ENCODE measurements at regions not wholly inside any gene's neighbourhood (a gene's known extent, or its start where the extent isn't known, plus 50 kb on each side); places are given as distances from the start of the nearest gene placed in this dataset.

DNA sequence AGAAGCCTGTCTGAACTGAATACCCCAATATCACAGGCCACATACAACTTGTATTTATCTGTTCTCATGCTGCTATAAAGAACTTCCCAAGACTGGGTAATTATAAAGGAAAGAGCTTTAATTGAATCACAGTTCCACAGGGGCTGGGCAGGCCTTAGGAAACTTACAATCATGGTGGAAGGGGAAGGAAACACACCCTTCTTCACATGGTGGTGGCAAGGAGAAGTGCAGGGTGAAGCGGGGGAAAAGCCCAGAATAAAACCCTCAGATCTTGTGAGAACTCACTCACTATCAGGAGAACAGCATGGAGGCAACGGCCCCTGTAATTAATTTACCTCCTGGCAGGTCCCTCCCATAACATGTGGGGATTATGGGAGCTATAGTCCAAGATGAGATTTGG lies 50.3 kb upstream of the FNDC1 start:
- no peak for DNase-seq

DNA sequence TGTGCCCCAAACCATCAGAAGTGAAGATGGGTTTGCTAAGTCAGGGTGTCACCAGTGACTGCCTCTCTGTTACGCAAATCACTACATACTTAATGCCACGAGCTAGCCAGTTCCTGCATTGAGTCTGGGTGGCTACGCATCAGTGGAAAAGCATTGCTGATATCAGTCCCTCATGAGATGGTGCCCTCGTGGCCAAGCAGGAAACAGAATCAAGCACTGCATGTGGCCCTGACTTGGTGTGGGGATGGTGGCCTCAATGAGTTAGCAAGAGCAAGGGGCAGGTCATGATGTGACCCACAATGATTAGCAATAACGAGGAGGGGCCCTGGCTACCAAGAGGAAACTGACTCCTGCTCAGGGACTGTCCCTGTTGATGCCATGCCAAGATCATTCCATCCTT lies 51.6 kb upstream of the FNDC1 start:
- DNase-seq: no peak

DNA sequence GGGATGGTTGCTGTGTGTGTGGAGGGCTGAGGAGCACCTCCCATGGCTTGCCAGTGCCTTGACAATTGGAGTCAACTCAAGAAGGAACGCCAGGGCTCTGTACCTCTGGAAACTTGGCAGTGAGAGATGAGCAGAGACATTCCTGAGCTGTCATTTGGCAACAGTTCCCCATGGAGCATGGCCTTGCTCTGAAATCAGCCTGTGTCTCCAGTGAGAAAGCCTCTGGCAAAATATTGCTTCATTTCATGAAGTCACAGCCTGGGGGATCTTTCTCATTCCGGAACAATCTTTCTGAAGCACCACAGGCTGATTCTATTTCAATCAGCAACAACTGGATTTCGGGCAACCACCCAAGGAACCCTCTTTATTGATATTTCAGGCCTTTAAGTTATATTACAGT lies 52.2 kb upstream of the FNDC1 start:
- no peak for DNase-seq

DNA sequence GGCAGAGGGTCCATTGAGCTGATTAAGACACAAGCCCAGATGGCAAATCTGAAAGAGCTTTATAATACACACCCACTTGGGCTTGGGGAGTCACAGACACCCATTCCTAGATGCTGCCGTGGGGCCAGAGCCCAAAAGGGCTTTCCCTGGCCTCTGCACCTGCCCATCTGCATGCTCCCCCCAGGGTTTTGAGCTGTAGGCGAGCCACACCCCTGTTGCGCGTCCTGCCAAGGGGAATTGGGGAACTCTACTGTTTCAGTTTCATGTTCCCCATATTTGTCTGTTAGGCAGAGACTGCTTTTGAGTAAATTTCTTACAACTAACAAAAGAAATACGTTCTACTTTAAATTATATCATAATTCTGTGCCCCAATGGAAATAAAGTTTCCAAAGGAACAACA lies 52.9 kb upstream of the FNDC1 start:
- DNase-seq: no peak

DNA sequence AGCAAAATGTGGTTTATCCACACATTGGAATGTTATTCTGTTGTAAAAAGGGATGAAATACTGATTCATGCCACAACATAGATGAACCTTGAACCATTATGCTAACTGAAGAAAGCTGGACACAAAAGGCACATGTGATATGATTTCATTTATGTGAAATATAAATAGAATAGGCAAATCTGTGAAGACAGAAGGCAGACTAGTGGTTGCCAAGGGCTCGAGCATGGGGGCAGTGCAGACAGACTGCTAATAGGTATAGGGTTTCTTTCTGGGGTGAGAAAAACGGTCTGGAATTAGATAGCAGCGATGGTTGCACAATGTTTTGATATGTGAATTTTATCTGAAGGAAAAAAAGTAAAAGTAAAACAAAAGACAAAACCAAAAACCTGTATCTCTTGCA lies 54.6 kb upstream of the FNDC1 start:
- DNase-seq: no peak

DNA sequence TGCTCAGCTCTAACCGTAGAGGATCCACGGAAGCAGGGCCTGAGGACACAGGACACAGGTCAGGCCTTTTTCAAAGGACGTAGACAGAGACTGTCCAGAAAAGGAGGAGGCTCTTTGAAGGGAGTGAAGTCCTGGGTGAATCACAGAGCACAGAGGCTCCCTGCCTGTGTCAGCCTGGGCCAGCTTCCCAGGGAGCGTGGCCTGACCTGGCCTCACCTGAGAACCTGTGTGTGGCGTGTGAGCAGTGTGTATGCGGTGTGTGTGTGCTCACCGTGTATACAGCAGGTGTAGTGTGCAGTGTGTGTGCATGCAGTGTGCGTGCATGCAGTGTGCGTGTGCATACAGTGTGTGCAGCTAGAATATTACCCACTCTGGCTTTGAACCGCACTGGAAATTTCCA lies 56.0 kb upstream of the FNDC1 start:
- no peak for DNase-seq

DNA sequence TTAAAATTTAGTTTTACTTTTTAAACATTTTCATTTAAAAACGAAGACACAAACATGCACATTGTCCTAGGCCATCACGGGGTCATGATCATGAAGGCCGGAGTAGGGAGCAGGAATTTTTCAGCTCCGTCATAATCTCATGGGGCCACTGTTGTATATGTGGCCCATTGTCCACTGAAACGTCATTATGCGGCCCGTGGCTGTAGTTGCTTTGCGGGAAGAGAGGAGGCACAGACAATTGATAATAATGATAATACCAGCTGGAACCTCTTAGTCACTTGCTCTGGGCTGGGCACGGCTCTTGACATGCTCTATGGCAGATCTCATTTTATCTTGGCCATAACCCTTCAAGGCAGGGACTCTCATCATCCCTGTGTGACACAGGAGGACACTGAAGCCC lies 56.5 kb upstream of the FNDC1 start:
- DNase-seq: no peak

DNA sequence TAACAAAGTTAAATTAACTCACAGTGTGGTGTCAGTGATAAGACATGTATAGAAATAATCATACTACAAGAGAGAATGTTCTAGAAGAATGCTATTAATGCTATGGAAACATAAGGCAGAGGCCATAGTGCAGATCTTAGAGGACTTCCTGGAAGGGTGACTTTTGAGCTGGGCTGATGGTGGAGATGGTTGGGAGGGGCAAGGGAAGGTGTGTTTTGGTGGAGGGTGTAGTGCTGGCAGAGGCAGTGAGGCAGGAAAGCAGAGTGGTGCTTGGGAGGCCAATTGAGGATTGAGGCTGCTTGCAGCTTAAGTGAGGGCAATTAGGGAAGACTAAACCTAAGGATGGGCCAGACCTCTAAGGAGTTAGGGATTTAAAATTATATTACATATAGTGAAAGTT lies 58.5 kb upstream of the FNDC1 start:
- no peak for DNase-seq

DNA sequence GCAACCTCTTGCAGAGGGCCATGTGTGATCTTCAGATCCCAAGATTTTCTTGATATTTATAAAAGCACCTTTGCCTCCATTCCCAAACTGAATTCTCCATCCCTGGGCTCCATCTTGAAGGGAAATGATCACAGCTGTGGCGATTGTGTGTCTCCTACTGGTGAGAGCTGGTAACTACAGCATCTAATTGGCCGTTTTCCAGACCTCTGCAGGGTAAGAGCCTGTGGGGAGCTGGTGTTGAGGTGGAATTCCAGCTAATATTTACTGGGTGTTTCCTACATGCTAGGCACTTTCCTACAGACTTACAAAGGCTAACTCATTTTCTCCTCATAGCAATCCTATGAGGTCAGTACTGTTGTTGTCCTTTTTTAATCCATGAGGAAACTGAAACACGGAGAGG lies 59.2 kb upstream of the FNDC1 start:
- DNase-seq: no peak

DNA sequence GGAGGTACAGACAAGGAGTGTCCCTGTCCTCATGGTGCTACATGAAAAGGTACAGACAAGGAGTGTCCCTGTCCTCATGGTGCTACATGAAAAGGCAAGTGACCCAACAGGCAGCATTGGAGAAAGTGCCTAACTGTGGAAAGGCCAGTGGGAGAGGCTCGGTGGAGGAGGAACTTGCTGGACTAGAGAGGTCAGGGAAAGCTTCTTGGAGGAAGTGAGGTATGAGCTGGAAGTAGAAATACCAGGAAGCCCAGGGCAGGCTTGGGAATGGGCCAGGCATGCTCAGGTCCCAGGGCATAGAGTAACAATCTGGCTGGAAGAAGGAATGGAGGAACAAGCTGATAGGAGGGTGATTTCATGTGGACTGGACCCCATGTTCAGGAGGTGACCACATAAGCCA lies 59.8 kb upstream of the FNDC1 start:
- DNase-seq: no peak

DNA sequence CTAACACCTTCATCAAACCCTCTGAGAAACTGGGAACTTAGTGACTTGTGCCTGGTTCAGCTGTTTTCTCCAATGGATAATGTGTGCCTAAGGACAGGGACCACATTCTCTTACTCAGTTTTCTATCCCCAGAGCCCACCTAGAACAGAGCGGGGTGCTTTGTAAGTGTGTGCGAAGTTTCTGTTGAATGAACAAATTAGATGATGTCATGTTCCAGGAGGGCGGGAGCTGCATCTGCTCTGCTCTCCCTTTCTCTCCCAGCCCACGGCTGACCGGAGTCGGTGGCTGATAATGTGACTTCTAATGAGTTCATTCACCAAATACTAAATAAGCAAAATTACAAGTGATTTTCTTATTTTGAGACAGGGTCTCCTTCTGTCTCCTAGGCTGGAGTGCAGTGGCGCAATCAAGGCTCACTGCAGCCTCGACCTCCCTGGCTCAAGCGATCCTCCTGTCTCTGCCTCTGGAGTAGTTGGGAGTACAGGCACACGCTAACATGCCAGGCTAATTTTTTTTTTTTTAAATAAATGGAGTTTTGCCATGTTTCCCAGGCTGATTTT lies 60.7 kb upstream of the FNDC1 start:
- DNase-seq: no peak

DNA sequence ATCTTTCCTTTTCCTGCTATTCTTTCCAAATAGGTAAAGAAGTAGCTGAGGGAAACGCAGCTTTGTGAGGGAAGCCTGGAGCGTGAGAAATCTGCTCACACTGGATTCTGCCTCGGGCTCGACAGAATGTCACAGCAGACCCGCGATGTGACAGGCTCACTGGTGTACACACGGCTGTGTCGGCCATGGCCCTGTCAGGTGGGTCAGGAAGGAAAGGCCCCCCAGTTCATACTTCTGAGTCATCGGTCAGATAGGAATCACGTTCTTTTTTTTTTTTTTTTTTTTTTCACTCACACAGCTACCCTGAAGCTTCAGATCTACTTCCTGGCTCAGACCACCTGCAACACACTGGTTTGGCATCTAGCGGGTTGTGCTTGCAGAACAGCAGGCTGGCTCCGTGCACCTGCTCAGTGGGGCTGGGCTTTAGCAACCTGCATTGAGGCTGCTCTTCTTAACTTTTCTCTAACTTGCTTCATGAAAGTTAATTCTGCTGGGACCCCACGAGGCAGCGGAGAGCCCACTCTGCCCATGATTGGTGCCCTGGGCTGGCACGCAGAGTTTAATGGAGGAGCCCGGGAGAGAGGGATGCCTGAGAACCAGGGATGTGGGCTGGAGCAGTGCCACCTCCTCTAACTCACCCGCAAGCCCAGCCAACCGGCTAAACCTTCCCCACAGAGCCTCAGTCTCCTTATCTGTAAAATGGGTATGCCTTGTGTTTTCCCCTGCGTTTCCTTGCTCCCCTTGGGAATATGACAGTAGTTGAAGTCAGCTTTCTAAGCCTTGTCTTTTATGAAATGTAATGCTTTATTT lies 61.5 kb upstream of the FNDC1 start:
- peak; percentile 55 for DNase-seq

DNA sequence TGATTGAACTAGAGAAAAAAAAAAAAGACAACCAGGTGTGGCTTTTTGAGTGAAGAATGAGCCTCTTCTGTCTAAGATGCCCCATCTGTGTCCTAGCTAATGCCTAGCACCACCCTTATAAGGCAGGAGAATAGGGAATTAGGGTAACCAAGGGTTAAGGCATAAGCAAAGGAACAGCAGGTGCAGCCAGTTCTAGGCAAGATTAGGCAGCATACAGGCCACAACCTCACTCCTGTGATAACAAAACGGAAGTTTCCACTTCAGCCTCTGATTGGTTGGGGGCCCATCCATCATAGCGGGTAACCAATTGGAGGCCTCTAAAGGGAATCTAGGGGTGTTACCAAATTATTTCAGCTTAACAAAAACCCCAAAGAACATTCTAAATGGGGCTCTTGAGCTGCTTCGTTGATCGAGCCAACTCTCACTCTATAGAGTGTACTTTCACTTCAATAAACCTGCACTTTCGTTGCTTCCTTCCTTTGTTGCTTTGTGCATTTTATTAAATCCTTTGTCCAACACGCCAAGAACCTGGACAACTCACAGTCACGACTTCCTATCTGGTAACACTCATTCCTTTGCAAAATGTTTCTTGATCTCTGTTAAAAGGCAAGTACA lies 61.9 kb upstream of the TAGAP start:
- peak; percentile 83 for DNase-seq

DNA sequence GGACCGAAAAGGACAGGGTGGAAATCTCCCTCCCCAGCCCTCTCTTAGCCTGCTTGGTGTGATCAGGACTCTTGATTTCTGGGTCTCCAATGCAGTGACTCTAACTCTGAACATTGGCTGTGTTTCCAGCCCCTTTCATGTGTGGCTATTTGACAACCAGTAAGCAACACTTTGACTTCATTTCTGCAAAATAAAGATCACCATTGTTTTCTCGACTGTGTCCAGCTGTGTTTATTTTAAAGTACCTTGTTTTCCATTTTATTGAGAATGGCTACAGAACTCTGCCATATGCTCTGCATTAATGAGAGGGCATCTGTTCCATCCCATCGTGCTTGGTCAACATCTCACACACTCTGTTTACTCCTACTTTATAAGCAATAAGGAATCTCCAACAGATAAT lies 60.9 kb upstream of the TAGAP start:
- no peak for DNase-seq

DNA sequence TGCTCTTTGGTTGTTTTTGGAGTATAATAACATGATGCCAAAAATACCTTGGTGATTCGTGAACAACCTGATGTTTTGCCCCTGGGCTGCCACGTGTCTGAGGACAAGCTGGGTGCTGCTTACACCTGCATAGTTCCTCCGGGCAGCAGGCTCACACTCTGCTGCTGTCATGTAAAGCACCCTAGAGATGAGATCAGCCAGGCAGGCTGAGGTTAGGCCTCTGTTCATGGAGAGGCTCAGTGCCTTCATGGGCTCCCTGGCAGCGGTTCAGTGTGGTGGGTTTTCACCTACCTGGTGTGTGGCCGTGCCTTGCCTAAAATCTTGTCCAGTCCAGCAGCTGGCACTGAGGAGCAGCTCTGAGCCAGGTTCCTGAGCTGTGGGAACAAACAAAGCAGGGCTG lies 60.1 kb upstream of the TAGAP start:
- DNase-seq: peak; percentile 36

DNA sequence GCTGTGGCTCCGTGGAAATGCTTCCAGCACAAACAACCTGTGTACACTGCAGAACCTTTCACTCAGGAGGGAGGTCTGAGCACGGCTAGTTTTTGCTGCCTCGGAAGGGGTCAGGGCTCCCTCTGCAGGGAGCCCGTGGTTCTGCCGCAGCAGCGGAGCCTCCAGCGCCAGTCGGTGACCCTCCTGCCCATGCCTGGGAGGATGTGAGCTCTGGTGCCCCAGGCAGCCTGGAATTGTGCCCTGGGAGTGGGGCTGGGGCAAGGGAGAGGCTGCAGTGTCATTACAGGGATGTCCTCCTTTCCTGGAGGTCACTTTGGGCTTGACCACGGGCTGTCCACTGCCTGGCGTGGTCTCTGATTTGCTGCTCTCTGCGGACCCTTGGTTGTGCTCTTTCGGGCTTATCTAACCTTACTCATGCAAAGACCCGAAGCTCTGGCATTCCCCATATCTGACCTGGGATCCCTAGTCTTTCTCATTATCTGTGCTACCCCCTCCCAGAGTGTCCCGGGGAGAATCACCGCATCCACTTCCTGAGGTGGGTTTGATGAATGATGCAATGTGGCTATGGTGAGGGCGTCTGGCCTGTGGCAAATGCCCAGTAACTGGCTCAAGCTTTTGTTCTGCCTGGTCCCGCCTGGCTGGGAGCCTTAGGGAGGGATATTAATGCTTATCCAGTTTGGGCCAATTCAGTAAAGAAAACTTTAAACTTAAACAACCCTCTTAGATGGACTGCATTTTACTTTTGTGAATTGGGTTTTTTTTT lies 59.6 kb upstream of the TAGAP start:
- peak; percentile 46 for DNase-seq

DNA sequence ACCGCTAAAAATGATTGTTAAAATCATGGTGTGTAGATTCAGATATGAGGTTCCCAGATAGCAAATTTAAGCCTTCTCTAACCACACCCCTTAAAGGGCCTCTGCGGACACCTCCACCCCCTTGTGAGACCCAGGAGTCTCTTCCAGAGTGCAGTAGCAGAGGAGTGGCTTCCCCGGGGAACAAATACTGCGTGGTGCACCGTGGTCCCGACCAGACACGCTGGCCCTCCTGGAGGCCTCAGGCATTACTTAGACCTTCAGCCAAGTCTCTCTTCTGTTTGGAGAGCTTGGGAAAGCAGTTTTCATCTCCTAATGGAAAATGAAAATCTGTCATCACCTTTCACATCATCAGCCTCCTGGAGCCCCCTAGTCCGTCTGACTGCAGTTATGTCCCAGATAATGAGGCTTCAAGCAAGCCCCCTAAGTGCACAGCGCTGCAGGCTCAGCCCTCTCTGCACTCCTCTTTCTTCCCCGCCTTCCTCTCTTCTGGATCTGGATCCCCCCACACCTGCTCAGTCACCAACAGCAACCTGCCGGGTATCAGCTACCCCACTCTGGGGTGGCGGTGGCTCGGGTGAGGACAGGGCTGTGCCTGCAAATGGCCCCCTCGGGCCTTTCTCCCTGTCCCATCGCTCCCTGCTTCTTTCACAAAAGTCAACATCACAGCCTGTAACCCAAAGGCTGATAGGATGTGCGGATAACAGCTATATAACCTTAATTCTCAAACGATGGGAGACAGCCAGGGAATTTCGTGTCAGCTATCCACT lies 58.8 kb upstream of the TAGAP start:
- DNase-seq: no peak

DNA sequence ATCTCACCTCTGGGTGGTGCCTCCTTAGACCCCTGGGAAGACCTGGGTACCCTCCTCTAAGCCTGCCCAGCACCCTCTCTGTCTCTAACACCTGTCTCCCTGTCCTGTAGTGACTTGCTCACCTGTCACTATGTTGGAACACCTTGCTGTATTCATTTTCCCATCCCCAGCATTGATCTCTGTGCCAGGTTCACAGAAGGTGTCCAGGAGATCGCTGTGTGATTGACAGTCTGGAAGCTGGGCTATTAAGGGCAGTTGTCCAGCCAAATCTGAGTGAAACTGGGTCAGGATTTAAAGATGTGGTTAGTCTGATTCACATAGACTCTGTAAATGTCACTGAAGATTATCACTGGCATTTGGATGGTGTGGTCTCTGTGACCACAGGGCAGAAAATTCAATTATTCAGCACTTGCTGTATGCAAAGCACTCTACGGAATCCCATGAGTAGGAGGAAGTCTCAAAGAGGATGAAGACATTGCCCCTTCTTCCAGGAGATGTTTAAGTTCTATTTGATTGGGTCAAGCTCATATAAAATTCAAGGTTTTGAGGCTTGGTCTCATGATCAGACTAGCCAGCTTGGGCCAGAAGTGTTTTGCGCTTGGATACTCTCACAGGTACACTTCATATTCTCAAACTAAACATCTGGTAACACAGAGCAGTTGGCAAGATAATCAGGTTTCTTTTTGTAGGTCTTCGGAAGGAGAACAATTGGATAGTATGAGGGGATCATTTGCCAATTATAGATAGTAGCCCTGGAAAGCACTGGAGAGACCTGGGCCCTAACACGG lies 57.8 kb upstream of the TAGAP start:
- DNase-seq: no peak

DNA sequence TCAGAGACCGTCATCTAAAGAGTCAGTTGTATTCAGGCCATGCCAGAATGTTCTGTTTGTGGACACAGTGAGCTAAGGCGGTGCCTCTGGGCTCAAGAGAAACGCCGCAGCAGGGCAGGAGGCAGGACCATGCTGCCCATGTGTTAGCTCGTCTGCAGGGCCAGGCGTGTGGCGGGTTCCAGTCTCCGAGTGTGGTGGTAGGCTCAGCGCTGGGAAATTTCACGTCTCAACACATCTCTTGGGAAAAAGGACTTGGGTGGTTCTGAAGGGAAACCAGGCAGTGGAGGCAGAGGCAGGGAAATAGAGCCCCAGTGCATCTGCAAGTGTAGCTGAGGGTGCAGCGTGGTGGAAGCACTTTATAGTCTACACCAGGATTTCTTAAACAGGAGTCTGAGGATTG lies 56.9 kb upstream of the TAGAP start:
- DNase-seq: no peak

DNA sequence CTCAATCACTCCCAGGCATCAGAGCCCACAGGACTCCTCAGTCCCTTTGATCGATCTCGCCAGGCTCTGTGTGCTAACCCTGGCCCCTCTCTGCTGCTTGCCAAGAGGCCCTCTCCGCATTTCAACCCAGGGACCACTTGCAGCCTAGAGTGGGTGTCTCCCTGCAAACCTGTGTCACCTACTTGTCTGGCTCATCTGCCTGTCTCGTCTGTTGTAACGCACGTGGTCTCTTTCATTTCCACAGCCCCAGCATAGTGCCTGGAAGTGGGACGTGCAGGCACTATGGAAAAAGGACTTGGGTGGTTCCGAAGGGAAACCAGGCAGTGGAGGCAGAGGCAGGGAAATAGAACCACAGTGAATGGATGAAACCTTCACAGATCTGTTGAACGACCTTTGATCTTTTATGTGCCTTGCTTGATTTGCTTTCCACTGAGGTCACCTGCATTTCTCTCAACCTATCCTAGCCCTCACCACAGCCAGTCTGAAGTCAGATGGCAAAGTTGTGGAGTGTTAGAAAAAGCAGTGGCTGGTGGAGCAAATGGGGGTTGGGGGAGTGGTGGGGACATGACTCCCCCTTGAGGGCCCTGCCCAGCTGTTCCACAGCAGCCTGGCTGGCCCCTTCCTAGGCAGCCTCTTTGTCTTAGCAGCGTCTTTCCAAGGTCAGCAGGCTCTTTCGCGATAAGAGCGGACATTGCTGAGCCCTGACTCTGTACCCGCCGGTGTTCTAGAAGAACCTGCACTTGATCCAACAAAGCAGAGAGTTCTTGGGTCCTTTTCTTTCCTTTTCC lies 55.8 kb upstream of the TAGAP start:
- DNase-seq: no peak

DNA sequence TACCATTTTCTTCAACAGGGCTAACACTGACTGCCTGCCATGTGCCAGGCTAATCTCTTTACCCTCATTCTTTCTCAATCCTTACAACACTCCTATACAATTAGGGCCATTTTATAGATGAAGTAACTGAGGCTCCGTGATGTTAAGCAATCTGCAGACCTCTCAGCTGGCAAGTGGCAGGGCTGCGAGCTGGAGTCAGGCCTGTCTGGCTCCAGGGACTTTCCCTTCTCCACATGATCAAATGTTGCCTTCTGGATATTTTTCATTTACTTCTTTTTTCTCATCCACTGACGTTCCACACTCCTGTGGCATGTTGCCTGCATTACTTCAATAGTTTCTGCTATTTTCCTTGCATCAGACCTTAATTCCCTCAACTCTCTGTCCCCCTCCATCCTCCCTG lies 55.2 kb upstream of the TAGAP start:
- DNase-seq: no peak

Data from SHP77 treated with DMSO at 0.1 percent for 48 hours (cell line).